Caco-2 (cell line): ENCODE measurements at regions not wholly inside any gene's neighbourhood (a gene's known extent, or its start where the extent isn't known, plus 50 kb on each side); places are given as distances from the start of the nearest gene placed in this dataset.

ENCODE experiments used
- BruUV-seq: library from RNA; stranded (reverse); fragments of 400-500 nt; replicated peaks from 2 replicates; lab custom pipeline; 2021; lab: Mats Ljungman, UMichigan
- CTCF ChIA-PET: fragments of 300-600 bp; sonication (Branson Sonifier 250); formaldehyde crosslinking; loops from one replicate; lab custom pipeline; 2022; ENCODE audit warnings: antibody characterized with exemption; lab: Charles Lee
- POLR2A ChIA-PET: fragments of 300-600 bp; sonication (Branson Sonifier 250); formaldehyde crosslinking; loops from one replicate; lab custom pipeline; 2022; ENCODE audit warnings: antibody characterized with exemption; lab: Charles Lee
- DNase-seq, 2 experiments: peaks; one replicate each; pipeline versions ENCODE4 v3.0.0 to v3.0.0-alpha.2; 2020 to 2022
- H3K27me3 ChIP-seq: replicated peaks from 2 replicates; pipeline ENCODE4 v1.6.0; 2011; ENCODE audit warnings: low read length; ENCODE audit not compliant: control insufficient read depth, insufficient read depth
- H3K36me3 ChIP-seq: 2 replicates; pipeline ENCODE4 v1.5.1; 2011; ENCODE audit warnings: low read length; ENCODE audit not compliant: control insufficient read depth, insufficient read depth
- H3K4me1 ChIP-seq: fragments of 250-450 bp; sonication (Bioruptor Pico); 2 replicates; pipeline ENCODE4 v1.5.1; 2020; ENCODE audit warnings: mild to moderate bottlenecking
- H3K4me3 ChIP-seq: 2 replicates; pipeline ENCODE4 v1.5.1; 2011; ENCODE audit warnings: low read depth, mild to moderate bottlenecking, control low read depth, low read length
- H3K9me3 ChIP-seq: fragments of 250-450 bp; sonication (Bioruptor Pico); 2 replicates; pipeline ENCODE4 v1.5.1; 2020; ENCODE audit warnings: mild to moderate bottlenecking, moderate library complexity
- H3K27ac Mint-ChIP-seq: one replicate; pipeline ENCODE4 v1.8.0; 2022; ENCODE audit warnings: mixed read lengths; ENCODE audit not compliant: unreplicated experiment
- H3K27me3 Mint-ChIP-seq: one replicate; pipeline ENCODE4 v1.8.0; 2022; ENCODE audit warnings: mixed read lengths; ENCODE audit not compliant: insufficient read depth, unreplicated experiment
- H3K36me3 Mint-ChIP-seq: one replicate; pipeline ENCODE4 v1.8.0; 2022; ENCODE audit warnings: mild to moderate bottlenecking, mixed read lengths; ENCODE audit not compliant: insufficient read depth, unreplicated experiment
- H3K4me1 Mint-ChIP-seq: one replicate; pipeline ENCODE4 v1.8.0; 2022; ENCODE audit warnings: low read depth, mixed read lengths; ENCODE audit not compliant: unreplicated experiment
- H3K4me3 Mint-ChIP-seq: one replicate; pipeline ENCODE4 v1.8.0; 2022; ENCODE audit warnings: mild to moderate bottlenecking, moderate library complexity, mixed read lengths; ENCODE audit not compliant: unreplicated experiment
- H3K9me3 Mint-ChIP-seq: one replicate; pipeline ENCODE4 v1.8.0; 2022; ENCODE audit warnings: mixed read lengths; ENCODE audit not compliant: unreplicated experiment
- intact Hi-C: fragments of 100-400 bp; cut with micrococcal nuclease; formaldehyde crosslinking; loops from one replicate; pipeline ENCODE4 v1.10.0; 2022; ENCODE audit not compliant: unreplicated experiment
- TF ChIP-seq, protein P1 (sequence below), 2 experiments: fragments of 200-600 bp in 1 of 2; IDR thresholded peaks; 1 replicate in 1 of 2; 2 replicates in 1 of 2; pipeline versions ENCODE4 v1.5.1 to v1.8.0; 2011 to 2022; ENCODE audit warnings: antibody characterized with exemption in 1 of 2, control low read depth in 1 of 2, inconsistent platforms in 1 of 2, low read depth in 1 of 2, low read length in 1 of 2, mild to moderate bottlenecking in 1 of 2, moderate library complexity in 1 of 2; ENCODE audit not compliant: insufficient read depth in 1 of 2, severe bottlenecking in 1 of 2, unreplicated experiment in 1 of 2

DNA sequence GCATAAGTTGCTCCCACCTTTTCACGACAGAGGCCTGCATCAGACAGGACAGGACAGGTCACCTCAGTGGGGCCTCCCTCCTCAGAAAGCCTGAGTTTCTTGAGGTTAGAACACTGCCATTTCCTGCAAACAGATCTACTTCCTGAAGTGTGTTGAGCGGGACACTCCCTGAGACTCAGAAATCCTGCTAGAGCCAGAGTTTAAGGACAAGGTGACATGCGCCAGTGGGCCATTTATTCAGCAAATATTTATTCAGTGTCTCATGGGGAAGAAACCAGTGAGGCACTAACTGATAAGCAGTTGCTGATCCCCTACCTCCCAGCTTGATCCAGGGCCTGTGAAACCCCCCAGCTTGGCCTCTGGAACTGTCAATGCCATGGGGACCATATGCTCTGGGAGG is 454.6 kb downstream of the SOX6 start:
- intact Hi-C loops, result loop anchor here (5.0 kb wide), 1 partner anchor 711 kb away; no protein-coding TSS in a partner anchor
- Histone ChIP-seq H3K4me3 (no peak overlapping the region), H3K27me3 (no peaks in the 10 kb centered on the region), H3K9me3 (no peaks in the 10 kb centered on the region), H3K36me3 (no peaks in the 10 kb centered on the region), H3K4me1 (peaks cover 24% of the 10 kb centered on the region)
- H3K4me1 Mint-ChIP-seq, result peaks cover 21% of the 10 kb centered on the region
- H3K4me3 Mint-ChIP-seq, result no peak overlapping the region
- no peaks in the 10 kb centered on the region for H3K27me3 Mint-ChIP-seq
- CTCF ChIA-PET, result interaction anchor here (1.1 kb wide), 1 partner anchor 252 kb away, joined by 3 read pairs; no protein-coding TSS in a partner anchor
- TF ChIP-seq, protein P1, sequence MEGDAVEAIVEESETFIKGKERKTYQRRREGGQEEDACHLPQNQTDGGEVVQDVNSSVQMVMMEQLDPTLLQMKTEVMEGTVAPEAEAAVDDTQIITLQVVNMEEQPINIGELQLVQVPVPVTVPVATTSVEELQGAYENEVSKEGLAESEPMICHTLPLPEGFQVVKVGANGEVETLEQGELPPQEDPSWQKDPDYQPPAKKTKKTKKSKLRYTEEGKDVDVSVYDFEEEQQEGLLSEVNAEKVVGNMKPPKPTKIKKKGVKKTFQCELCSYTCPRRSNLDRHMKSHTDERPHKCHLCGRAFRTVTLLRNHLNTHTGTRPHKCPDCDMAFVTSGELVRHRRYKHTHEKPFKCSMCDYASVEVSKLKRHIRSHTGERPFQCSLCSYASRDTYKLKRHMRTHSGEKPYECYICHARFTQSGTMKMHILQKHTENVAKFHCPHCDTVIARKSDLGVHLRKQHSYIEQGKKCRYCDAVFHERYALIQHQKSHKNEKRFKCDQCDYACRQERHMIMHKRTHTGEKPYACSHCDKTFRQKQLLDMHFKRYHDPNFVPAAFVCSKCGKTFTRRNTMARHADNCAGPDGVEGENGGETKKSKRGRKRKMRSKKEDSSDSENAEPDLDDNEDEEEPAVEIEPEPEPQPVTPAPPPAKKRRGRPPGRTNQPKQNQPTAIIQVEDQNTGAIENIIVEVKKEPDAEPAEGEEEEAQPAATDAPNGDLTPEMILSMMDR (IDR thresholded peaks at IDR 0.05; ENCODE audit: insufficient read depth in 1 of 2, low read depth in 1 of 2, low read length in 1 of 2, severe bottlenecking in 1 of 2, unreplicated experiment in 1 of 2), result no peak
- H3K27ac Mint-ChIP-seq, result peak overlapping the region; percentile 75
- BruUV-seq, result no TSS peak
- POLR2A ChIA-PET, result no interaction called here
- H3K36me3 Mint-ChIP-seq, result no peaks in the 10 kb centered on the region
- peak in 1 of 2 experiments; percentile 28 for DNase-seq
- H3K9me3 Mint-ChIP-seq, result no peaks in the 10 kb centered on the region

DNA sequence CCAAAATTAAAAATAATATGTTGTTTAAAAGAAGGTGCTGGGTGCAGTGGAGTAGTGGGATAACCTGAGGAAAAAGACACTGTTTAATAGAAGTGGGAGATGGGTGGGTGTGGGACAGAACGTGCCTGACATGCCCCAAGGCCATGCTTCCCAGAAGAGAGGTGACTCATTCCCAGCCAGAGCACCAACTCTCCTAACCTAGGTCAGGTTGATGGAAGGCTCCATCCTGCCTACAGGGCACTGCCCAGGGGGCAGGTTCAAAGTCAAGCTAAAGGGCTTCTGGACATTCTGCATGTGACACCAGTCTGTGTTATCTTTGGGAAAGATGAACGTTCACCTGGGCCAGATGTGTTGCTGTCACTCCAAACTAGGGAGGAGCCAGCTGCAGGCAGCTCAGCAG is 453.1 kb downstream of the SOX6 start:
- Mint-ChIP-seq H3K4me3 (no peak overlapping the region), H3K4me1 (peaks cover 20% of the 10 kb centered on the region), H3K9me3 (no peaks in the 10 kb centered on the region), H3K27me3 (no peaks in the 10 kb centered on the region), H3K27ac (no peak overlapping the region), H3K36me3 (no peaks in the 10 kb centered on the region)
- Histone ChIP-seq H3K4me3 (no peak overlapping the region), H3K4me1 (peaks cover 14% of the 10 kb centered on the region), H3K36me3 (no peaks in the 10 kb centered on the region), H3K9me3 (no peaks in the 10 kb centered on the region), H3K27me3 (no peaks in the 10 kb centered on the region)
- ChIA-PET CTCF (no interaction called here), POLR2A (no interaction called here)
- no peak for DNase-seq
- intact Hi-C loops, result loop anchor here (5.0 kb wide), 1 partner anchor 709 kb away; no protein-coding TSS in a partner anchor
- TF ChIP-seq, protein P1 (IDR thresholded peaks at IDR 0.05; ENCODE audit: insufficient read depth in 1 of 2, low read depth in 1 of 2, low read length in 1 of 2, severe bottlenecking in 1 of 2, unreplicated experiment in 1 of 2), result no peak
- BruUV-seq, result no TSS peak

DNA sequence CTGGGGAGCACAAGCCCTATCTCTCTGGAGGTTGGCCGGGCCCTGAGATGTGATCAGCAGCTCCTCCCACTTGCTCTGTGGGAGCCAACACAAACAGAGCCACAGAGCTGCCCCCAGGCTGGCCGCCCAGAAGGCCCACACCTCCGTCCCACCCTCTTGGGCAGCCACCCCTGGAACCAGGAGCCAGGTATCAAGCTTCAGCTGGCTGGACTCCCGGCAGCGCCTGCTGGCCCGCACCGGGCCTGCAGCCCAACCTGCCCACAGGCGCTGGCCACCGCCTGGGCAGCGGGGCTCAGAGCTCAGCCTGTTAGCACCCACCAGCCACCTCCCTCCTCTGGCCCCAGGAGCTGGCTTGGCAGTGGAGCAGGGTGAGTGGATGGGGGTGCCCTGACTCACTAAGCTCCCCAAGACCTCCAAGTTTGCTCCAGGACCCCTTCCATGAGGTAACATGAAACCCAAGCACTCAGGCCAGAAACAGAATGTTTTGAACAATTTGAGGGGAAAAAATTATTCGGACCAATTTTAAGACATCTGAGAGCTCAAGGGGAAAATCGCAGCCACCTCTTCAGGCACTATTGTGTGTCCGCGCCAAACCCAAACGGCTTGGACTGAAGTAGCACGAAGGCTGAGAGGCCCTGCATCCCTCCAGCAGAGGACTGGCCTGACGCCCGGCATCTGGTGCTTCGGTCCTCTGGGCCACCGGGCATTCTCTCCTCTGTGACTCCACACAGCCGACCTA is 450.8 kb downstream of the SOX6 start:
- no peak for DNase-seq
- no peaks in the 10 kb centered on the region for H3K36me3 Mint-ChIP-seq
- H3K27ac Mint-ChIP-seq, result no peak overlapping the region
- Histone ChIP-seq H3K4me3 (no peak overlapping the region), H3K4me1 (peaks cover 14% of the 10 kb centered on the region), H3K9me3 (no peaks in the 10 kb centered on the region), H3K27me3 (no peaks in the 10 kb centered on the region), H3K36me3 (no peaks in the 10 kb centered on the region)
- no peak overlapping the region for H3K4me3 Mint-ChIP-seq
- H3K9me3 Mint-ChIP-seq, result no peaks in the 10 kb centered on the region
- ChIA-PET POLR2A (interaction anchor here (0.6 kb wide), 1 partner anchor 116 kb away, joined by 3 read pairs; no protein-coding TSS in a partner anchor), CTCF (no interaction called here)
- H3K27me3 Mint-ChIP-seq, result no peaks in the 10 kb centered on the region
- intact Hi-C loops, result no loop called here
- TF ChIP-seq, protein P1 (IDR thresholded peaks at IDR 0.05; ENCODE audit: insufficient read depth in 1 of 2, low read depth in 1 of 2, low read length in 1 of 2, severe bottlenecking in 1 of 2, unreplicated experiment in 1 of 2), result no peak
- BruUV-seq, result no TSS peak
- H3K4me1 Mint-ChIP-seq, result peaks cover 8% of the 10 kb centered on the region
